SKM-1 treated with dmso at 0.1 percent for 144 hours (cell line): ENCODE measurements at regions not wholly inside any gene's neighbourhood (a gene's known extent, or its start where the extent isn't known, plus 50 kb on each side); places are given as distances from the start of the nearest gene placed in this dataset.

Experiments
- DNase-seq: peaks from one replicate; lab custom pipeline; 2025; ENCODE audit not compliant: unreplicated experiment; lab: John Stamatoyannopoulos, UW

GRCh38 chr13:60797112-60797511, 400.1 kb downstream of the TDRD3 start:
- no peak for DNase-seq

DNA sequence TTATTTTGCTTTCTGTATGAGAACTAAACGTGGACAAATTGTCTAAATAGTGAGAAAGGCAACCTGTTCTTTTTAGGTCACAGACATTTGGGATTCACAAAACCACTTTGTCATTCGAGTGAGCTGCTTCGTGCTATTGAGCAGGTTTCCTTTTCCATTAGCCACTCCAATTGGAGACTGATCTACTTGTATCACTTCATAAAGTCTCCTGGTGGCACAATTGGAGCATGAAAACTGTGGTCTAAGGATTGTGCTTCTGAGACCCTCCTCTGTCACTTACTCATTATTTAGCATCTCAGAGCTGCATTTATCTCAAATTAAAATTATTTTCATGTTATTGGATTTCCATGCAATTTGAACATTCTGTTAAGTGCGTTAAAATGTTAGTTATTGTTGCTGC, 397.7 kb downstream of the TDRD3 start:
- no peak for DNase-seq

- no peak for DNase-seq
Measured at GRCh38 chr13:60790620-60791019, 393.6 kb downstream of the TDRD3 start.

GRCh38 chr13:60788156-60788829, 391.3 kb downstream of the TDRD3 start:
- DNase-seq = no peak

DNA sequence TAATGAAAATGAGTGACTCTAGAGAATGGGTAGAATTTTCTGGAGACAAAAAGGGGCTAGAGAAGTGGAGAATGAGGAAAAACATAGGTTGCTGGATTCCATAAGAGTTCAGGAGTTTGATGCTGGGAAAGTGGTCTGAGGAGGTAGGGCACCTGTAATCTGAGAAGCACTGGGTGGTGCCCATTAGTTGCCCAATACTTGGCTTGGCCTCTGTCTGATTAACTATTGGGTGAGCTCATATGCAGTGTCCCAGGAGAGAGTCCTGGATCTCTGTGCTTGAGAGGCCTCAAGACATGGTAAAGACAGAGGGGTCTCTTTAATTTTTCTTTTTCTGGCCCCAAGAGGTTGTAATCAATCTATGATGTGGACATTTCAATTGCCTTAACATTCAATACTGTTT, 390.1 kb downstream of the TDRD3 start:
- DNase-seq = no peak

GRCh38 chr13:60772726-60773125, 375.7 kb downstream of the TDRD3 start:
- no peak for DNase-seq

- DNase-seq = no peak
Measured at GRCh38 chr13:60765700-60766411, 368.8 kb downstream of the TDRD3 start.

DNA sequence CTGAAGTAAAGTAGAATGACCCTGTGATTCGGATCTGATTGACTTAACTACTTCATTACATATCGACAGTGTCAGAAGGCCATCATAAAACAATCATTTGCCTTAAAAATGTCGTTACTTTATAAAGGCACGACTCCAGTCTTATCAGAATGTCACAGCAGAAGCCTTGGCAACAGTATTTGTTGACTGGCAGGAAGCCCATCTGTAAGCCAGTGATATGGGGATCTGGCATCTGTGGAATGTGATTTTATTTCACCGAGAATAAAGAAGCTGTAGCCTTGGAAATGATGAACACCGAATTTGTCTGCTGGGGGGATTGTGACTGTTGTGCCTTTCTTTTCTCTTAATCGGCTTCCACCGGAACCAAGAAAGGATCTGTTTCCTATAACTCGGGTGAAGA, 362.5 kb downstream of the TDRD3 start:
- DNase-seq = no peak

GRCh38 chr13:60758637-60759036, 361.6 kb downstream of the TDRD3 start:
- no peak for DNase-seq

- DNase-seq = no peak
Measured at GRCh38 chr13:60757501-60758215, 360.6 kb downstream of the TDRD3 start.

DNA sequence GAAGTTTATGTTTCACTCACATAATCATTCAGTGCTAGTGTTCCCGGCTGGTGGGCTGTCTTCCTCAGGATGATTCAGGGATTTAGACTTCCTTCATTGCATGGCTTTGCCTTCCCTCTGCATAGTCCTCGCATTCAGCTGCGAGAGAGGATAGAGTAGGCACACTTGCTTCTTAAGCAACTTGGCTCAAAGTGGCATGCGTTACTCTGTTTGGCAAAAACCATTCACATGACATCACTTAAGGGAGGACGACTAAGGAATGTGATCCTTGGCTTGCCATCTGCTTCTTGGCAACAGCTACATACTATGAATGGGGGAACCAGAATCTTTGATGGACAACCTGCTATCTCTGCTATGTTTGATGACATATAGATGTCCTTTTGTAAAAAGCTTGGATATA, 359.3 kb downstream of the TDRD3 start:
- no peak for DNase-seq

GRCh38 chr13:60755380-60756163, 358.6 kb downstream of the TDRD3 start:
- DNase-seq = no peak

GRCh38 chr13:60754211-60755090, 357.4 kb downstream of the TDRD3 start:
- DNase-seq = peak; percentile 12

GRCh38 chr13:60753641-60754040, 356.6 kb downstream of the TDRD3 start:
- DNase-seq = no peak

- no peak for DNase-seq
Measured at GRCh38 chr13:60745343-60745742, 348.3 kb downstream of the TDRD3 start.

GRCh38 chr13:60733933-60734332, 336.9 kb downstream of the TDRD3 start:
- no peak for DNase-seq

- no peak for DNase-seq
Measured at GRCh38 chr13:60727140-60727539, 330.1 kb downstream of the TDRD3 start.

- no peak for DNase-seq
Measured at GRCh38 chr13:60721063-60721462, 324.0 kb downstream of the TDRD3 start.

DNA sequence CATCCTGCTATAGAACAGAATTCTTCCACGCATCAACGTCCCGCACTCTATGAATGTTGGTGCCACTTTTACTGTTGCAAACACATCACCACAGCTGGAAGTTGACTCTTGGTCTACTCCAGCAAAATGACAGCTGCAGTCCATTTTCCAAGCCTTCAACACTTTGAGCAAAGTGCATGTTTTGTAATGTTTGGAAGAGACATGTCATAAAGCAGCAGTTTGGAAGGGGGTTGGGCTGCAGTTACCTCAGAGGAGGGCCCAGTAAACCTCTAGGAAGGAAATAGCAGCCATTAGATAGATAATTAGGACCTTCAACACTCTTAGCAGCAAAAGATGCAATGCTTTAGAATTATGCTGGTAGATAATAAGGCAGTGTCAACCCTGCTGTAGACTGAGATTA, 323.6 kb downstream of the TDRD3 start:
- no peak for DNase-seq

- no peak for DNase-seq
Measured at GRCh38 chr13:60716313-60716712, 319.3 kb downstream of the TDRD3 start.
